ENCODE measurements at regions not wholly inside any gene's neighbourhood (a gene's known extent, or its start where the extent isn't known, plus 50 kb on each side); places are given as distances from the start of the nearest gene placed in this dataset.

GRCh38 chr3:187939891-187940290, 194.6 kb upstream of the BCL6 start:
- no peak for TF ChIP-seq TAF1 (IDR thresholded peaks at IDR 0.05; ENCODE audit: borderline replicate concordance, insufficient read depth, low read length)
- TF ChIP-seq POLR2AphosphoS5 (IDR thresholded peaks at IDR 0.05; ENCODE audit: low read depth, low read length): no peak
- TF ChIP-seq REST (IDR thresholded peaks at IDR 0.05; ENCODE audit: insufficient read depth in 1 of 2, low read depth in 2 of 2, low read length in 2 of 2): no peak
- no peak for TF ChIP-seq SIN3A (IDR thresholded peaks at IDR 0.05; ENCODE audit: borderline replicate concordance, insufficient read depth, low read length)
- no peak for TF ChIP-seq FOXP2 (optimal IDR thresholded peaks at IDR 0.05; ENCODE audit: borderline replicate concordance, extremely low read depth, extremely low read length, insufficient read depth)

Data from PFSK-1 (cell line).